ENCODE measurements at regions not wholly inside any gene's neighbourhood (a gene's known extent, or its start where the extent isn't known, plus 50 kb on each side); places are given as distances from the start of the nearest gene placed in this dataset.
"Not testable (repeated sequence)": the region's sequence is repeated elsewhere in the genome, so short reads cannot be mapped to it uniquely, and the experiment has no call there.

GRCh38 chr12:22122359-22122758, 76.3 kb downstream of the CMAS start:
- POLR2A ChIA-PET: no interaction called here
- DNase-seq: no peak
- TF ChIP-seq CTCF (IDR thresholded peaks at IDR 0.05): no peak
- intact Hi-C loops (cut with micrococcal nuclease): no loop called here
- Mint-ChIP-seq H3K4me3 (no peak overlapping the region), H3K36me3 (ENCODE audit: low read depth) (no peaks in the 10 kb centered on the region), H3K4me1 (no peaks in the 10 kb centered on the region), H3K27ac (no peak overlapping the region), H3K27me3 (no peaks in the 10 kb centered on the region), H3K9me3 (peaks cover 11% of the 10 kb centered on the region)
- no peak for ATAC-seq (ENCODE audit: low read depth)
- CTCF ChIA-PET: interaction anchor here (1.1 kb wide), 1 partner anchor 8 kb away, joined by 3 read pairs; no protein-coding TSS in a partner anchor

GRCh38 chr12:22124987-22125386, 79.0 kb downstream of the CMAS start:
- intact Hi-C loops (cut with micrococcal nuclease): no loop called here
- CTCF ChIA-PET: no interaction called here

GRCh38 chr12:22126101-22126500, 80.1 kb downstream of the CMAS start:
- H3K27me3 Mint-ChIP-seq; DNase-seq; POLR2A ChIA-PET; H3K27ac Mint-ChIP-seq; CTCF ChIA-PET; H3K4me1 Mint-ChIP-seq; H3K36me3 Mint-ChIP-seq (ENCODE audit: low read depth); ATAC-seq (ENCODE audit: low read depth); H3K4me3 Mint-ChIP-seq; intact Hi-C loops (cut with micrococcal nuclease): not testable (repeated sequence)
- H3K9me3 Mint-ChIP-seq: peaks cover 16% of the 10 kb centered on the region

More at GRCh38 chr12:22124987-22125386, 79.0 kb downstream of the CMAS start:
- Mint-ChIP-seq H3K27ac (no peak overlapping the region), H3K4me1 (no peaks in the 10 kb centered on the region), H3K36me3 (ENCODE audit: low read depth) (no peaks in the 10 kb centered on the region), H3K9me3 (peaks cover 16% of the 10 kb centered on the region), H3K27me3 (peaks cover 3% of the 10 kb centered on the region), H3K4me3 (no peak overlapping the region)
- ATAC-seq (ENCODE audit: low read depth): no peak
- no peak for DNase-seq
- TF ChIP-seq CTCF (IDR thresholded peaks at IDR 0.05): no peak
- POLR2A ChIA-PET: no interaction called here

- peaks cover 16% of the 10 kb centered on the region for H3K9me3 Mint-ChIP-seq
- H3K27ac Mint-ChIP-seq: no peak overlapping the region
- intact Hi-C loops (cut with micrococcal nuclease): no loop called here
- H3K27me3 Mint-ChIP-seq: peaks cover 7% of the 10 kb centered on the region
- POLR2A ChIA-PET: no interaction called here
- CTCF ChIA-PET: no interaction called here
- no peak for DNase-seq
- H3K36me3 Mint-ChIP-seq (ENCODE audit: low read depth): no peaks in the 10 kb centered on the region
- no peak for TF ChIP-seq CTCF (IDR thresholded peaks at IDR 0.05)
- no peak overlapping the region for H3K4me3 Mint-ChIP-seq
- no peak for ATAC-seq (ENCODE audit: low read depth)
- no peaks in the 10 kb centered on the region for H3K4me1 Mint-ChIP-seq
Measured at GRCh38 chr12:22126758-22127157, 80.7 kb downstream of the CMAS start.

GRCh38 chr12:22130671-22131070, 84.7 kb downstream of the CMAS start:
- POLR2A ChIA-PET: no interaction called here
- intact Hi-C loops (cut with micrococcal nuclease): no loop called here
- DNase-seq (no peak), ATAC-seq (ENCODE audit: low read depth) (no peak)
- TF ChIP-seq CTCF (IDR thresholded peaks at IDR 0.05): no peak
- Mint-ChIP-seq H3K4me3 (no peak overlapping the region), H3K27me3 (peaks cover 19% of the 10 kb centered on the region), H3K27ac (no peak overlapping the region), H3K9me3 (peaks cover 12% of the 10 kb centered on the region), H3K36me3 (ENCODE audit: low read depth) (no peaks in the 10 kb centered on the region), H3K4me1 (no peaks in the 10 kb centered on the region)
- CTCF ChIA-PET: interaction anchor here (1.2 kb wide), 1 partner anchor 9 kb away, joined by 3 read pairs; no protein-coding TSS in a partner anchor

GRCh38 chr12:22136604-22137117, 90.6 kb downstream of the CMAS start:
- ATAC-seq (ENCODE audit: low read depth); POLR2A ChIA-PET; H3K27ac Mint-ChIP-seq; CTCF ChIA-PET; H3K4me3 Mint-ChIP-seq; H3K9me3 Mint-ChIP-seq; H3K4me1 Mint-ChIP-seq; intact Hi-C loops (cut with micrococcal nuclease); DNase-seq; H3K36me3 Mint-ChIP-seq (ENCODE audit: low read depth): not testable (repeated sequence)
- peaks cover 11% of the 10 kb centered on the region for H3K27me3 Mint-ChIP-seq
